ENCODE measurements at regions not wholly inside any gene's neighbourhood (a gene's known extent, or its start where the extent isn't known, plus 50 kb on each side); places are given as distances from the start of the nearest gene placed in this dataset.

GRCh38 chr13:39856714-39857113 is 201.3 kb downstream of the COG6 start:
- ChIA-PET POLR2A (no interaction called here), CTCF (no interaction called here)
- Histone ChIP-seq H3K36me3 (ENCODE audit: control insufficient read depth, insufficient read depth, low read length) (no peaks in the 10 kb centered on the region), H3K27me3 (ENCODE audit: control insufficient read depth, insufficient read depth, low read length) (0 out of 2 replicates have a peak, but pooled peaks cover 1% of the 10 kb centered on the region), H3K4me3 (ENCODE audit: low read depth, low read length) (no peak overlapping the region)
- TF ChIP-seq CTCF (IDR thresholded peaks at IDR 0.05; ENCODE audit: insufficient read depth, low read depth, low read length) = no peak
- no peak for DNase-seq (ENCODE audit: low read depth)

GRCh38 chr13:39858794-39859193 is 203.3 kb downstream of the COG6 start:
- TF ChIP-seq CTCF (IDR thresholded peaks at IDR 0.05; ENCODE audit: insufficient read depth, low read depth, low read length) = no peak
- ChIA-PET POLR2A (no interaction called here), CTCF (no interaction called here)

GRCh38 chr13:39859898-39860297 is 204.4 kb downstream of the COG6 start:
- Histone ChIP-seq H3K4me3 (ENCODE audit: low read depth, low read length) (no peak overlapping the region), H3K27me3 (ENCODE audit: control insufficient read depth, insufficient read depth, low read length) (0 out of 2 replicates have a peak, but pooled peaks cover 1% of the 10 kb centered on the region), H3K36me3 (ENCODE audit: control insufficient read depth, insufficient read depth, low read length) (no peaks in the 10 kb centered on the region)
- TF ChIP-seq CTCF (IDR thresholded peaks at IDR 0.05; ENCODE audit: insufficient read depth, low read depth, low read length) = no peak
- no peak for DNase-seq (ENCODE audit: low read depth)
- ChIA-PET POLR2A (no interaction called here), CTCF (interaction anchor here (2.1 kb wide), 1 partner anchor 10 kb away, joined by 8 read pairs; no protein-coding TSS in a partner anchor)

More at GRCh38 chr13:39858794-39859193, 203.3 kb downstream of the COG6 start:
- Histone ChIP-seq H3K27me3 (ENCODE audit: control insufficient read depth, insufficient read depth, low read length) (0 out of 2 replicates have a peak, but pooled peaks cover 1% of the 10 kb centered on the region), H3K36me3 (ENCODE audit: control insufficient read depth, insufficient read depth, low read length) (no peaks in the 10 kb centered on the region), H3K4me3 (ENCODE audit: low read depth, low read length) (no peak overlapping the region)
- DNase-seq (ENCODE audit: low read depth) = no peak

GRCh38 chr13:39862900-39863299 is 207.4 kb downstream of the COG6 start:
- no peak for DNase-seq (ENCODE audit: low read depth)
- no peaks in the 10 kb centered on the region; the same call in 1 of the 2 replicates for H3K27me3 ChIP-seq (ENCODE audit: control insufficient read depth, insufficient read depth, low read length)
- CTCF ChIA-PET = no interaction called here
- H3K36me3 ChIP-seq (ENCODE audit: control insufficient read depth, insufficient read depth, low read length) = no peaks in the 10 kb centered on the region
- POLR2A ChIA-PET = no interaction called here
- TF ChIP-seq CTCF (IDR thresholded peaks at IDR 0.05; ENCODE audit: insufficient read depth, low read depth, low read length) = no peak
- no peak overlapping the region for H3K4me3 ChIP-seq (ENCODE audit: low read depth, low read length)

- TF ChIP-seq CTCF (IDR thresholded peaks at IDR 0.05; ENCODE audit: insufficient read depth, low read depth, low read length) = no peak
- no peaks in the 10 kb centered on the region for H3K36me3 ChIP-seq (ENCODE audit: control insufficient read depth, insufficient read depth, low read length)
- ChIA-PET CTCF (interaction anchor here (1.2 kb wide), 1 partner anchor 23 kb away, joined by 4 read pairs; no protein-coding TSS in a partner anchor), POLR2A (no interaction called here)
- H3K4me3 ChIP-seq (ENCODE audit: low read depth, low read length) = no peak overlapping the region
- H3K27me3 ChIP-seq (ENCODE audit: control insufficient read depth, insufficient read depth, low read length) = no peaks in the 10 kb centered on the region; the same call in 1 of the 2 replicates
- DNase-seq (ENCODE audit: low read depth) = no peak
These were observed 208.8 kb downstream of the COG6 start for GRCh38 chr13:39864221-39864620.
